ENCODE measurements at regions not wholly inside any gene's neighbourhood (a gene's known extent, or its start where the extent isn't known, plus 50 kb on each side); places are given as distances from the start of the nearest gene placed in this dataset.

- Histone ChIP-seq H3K4me1 (no peaks in the 10 kb centered on the region), H3K36me3 (no peaks in the 10 kb centered on the region), H3K27me3 (no peaks in the 10 kb centered on the region), H3K9me3 (no peaks in the 10 kb centered on the region), H3K27ac (no peak overlapping the region), H3K4me3 (no peak overlapping the region)
- no peak for TF ChIP-seq POLR2A (IDR thresholded peaks at IDR 0.05)
- no peak for DNase-seq
- intact Hi-C loops (cut with DNase I) = no loop called here
- no peak for ATAC-seq
- WGBS (ENCODE audit: insufficient coverage, low coverage, low lambda C conversion rate, missing lambda C conversion rate) = 53% methylated on average over 2 of the region's 2 CpGs
Measured at GRCh38 chr2:185658750-185659149, 79.9 kb upstream of the FSIP2 start.

GRCh38 chr2:185663811-185664210 is 74.8 kb upstream of the FSIP2 start:
- intact Hi-C loops (cut with DNase I) = no loop called here
- Histone ChIP-seq H3K27ac (no peak overlapping the region), H3K4me1 (no peaks in the 10 kb centered on the region), H3K36me3 (no peaks in the 10 kb centered on the region), H3K4me3 (no peak overlapping the region), H3K27me3 (no peaks in the 10 kb centered on the region), H3K9me3 (no peaks in the 10 kb centered on the region)
- no peak for ATAC-seq
- TF ChIP-seq, protein P1, sequence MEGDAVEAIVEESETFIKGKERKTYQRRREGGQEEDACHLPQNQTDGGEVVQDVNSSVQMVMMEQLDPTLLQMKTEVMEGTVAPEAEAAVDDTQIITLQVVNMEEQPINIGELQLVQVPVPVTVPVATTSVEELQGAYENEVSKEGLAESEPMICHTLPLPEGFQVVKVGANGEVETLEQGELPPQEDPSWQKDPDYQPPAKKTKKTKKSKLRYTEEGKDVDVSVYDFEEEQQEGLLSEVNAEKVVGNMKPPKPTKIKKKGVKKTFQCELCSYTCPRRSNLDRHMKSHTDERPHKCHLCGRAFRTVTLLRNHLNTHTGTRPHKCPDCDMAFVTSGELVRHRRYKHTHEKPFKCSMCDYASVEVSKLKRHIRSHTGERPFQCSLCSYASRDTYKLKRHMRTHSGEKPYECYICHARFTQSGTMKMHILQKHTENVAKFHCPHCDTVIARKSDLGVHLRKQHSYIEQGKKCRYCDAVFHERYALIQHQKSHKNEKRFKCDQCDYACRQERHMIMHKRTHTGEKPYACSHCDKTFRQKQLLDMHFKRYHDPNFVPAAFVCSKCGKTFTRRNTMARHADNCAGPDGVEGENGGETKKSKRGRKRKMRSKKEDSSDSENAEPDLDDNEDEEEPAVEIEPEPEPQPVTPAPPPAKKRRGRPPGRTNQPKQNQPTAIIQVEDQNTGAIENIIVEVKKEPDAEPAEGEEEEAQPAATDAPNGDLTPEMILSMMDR (IDR thresholded peaks at IDR 0.05) = no peak
- TF ChIP-seq POLR2A (IDR thresholded peaks at IDR 0.05) = no peak
- WGBS (ENCODE audit: insufficient coverage, low coverage, low lambda C conversion rate, missing lambda C conversion rate) = 100% methylated on average over 1 of the region's 1 CpG
- DNase-seq = no peak

DNA sequence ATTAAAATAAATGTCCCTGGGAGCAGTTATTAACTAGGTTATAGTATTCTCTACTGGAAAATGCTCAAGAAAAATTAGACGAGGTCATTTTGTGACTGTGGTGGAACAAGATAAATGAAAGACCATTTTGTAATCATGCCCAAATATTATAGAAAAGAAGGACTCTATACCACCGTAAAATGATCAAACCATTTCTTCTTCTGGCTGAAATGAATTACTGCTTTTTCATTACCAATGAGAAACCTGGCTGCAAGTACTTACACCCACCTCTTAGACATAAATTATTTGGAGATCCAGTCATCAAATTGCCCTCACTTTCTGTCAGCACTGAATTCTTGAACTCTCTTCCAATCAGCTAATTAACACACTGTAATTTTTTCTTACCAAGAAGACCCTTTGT is 74.2 kb upstream of the FSIP2 start:
- H3K9me3 ChIP-seq = no peaks in the 10 kb centered on the region
- 44% methylated on average over 2 of the region's 2 CpGs for WGBS (ENCODE audit: insufficient coverage, low coverage, low lambda C conversion rate, missing lambda C conversion rate)
- H3K27ac ChIP-seq = no peak overlapping the region

GRCh38 chr2:185665251-185665814 is 73.3 kb upstream of the FSIP2 start:
- H3K27ac ChIP-seq = no peak overlapping the region
- H3K36me3 ChIP-seq = no peaks in the 10 kb centered on the region
- no peaks in the 10 kb centered on the region for H3K27me3 ChIP-seq
- no peak for DNase-seq
- WGBS (ENCODE audit: insufficient coverage, low coverage, low lambda C conversion rate, missing lambda C conversion rate) = 60% methylated on average over 2 of the region's 2 CpGs
- no peak overlapping the region for H3K4me3 ChIP-seq
- TF ChIP-seq POLR2A (IDR thresholded peaks at IDR 0.05) = no peak
- TF ChIP-seq, protein P1 (IDR thresholded peaks at IDR 0.05) = no peak
- no peak for ATAC-seq
- intact Hi-C loops (cut with DNase I) = no loop called here
- peaks cover 0 to 1% (median 0%) of the 10 kb centered on the region in 4 donors for H3K9me3 ChIP-seq
- no peaks in the 10 kb centered on the region for H3K4me1 ChIP-seq

More for the DNA sequence above, 74.2 kb upstream of the FSIP2 start:
- ATAC-seq = no peak
- DNase-seq = no peak
- Histone ChIP-seq H3K36me3 (no peaks in the 10 kb centered on the region), H3K4me3 (no peak overlapping the region), H3K4me1 (no peaks in the 10 kb centered on the region), H3K27me3 (no peaks in the 10 kb centered on the region)
- intact Hi-C loops (cut with DNase I) = no loop called here
- TF ChIP-seq POLR2A (IDR thresholded peaks at IDR 0.05) = no peak
- TF ChIP-seq, protein P1 (IDR thresholded peaks at IDR 0.05) = no peak

DNA sequence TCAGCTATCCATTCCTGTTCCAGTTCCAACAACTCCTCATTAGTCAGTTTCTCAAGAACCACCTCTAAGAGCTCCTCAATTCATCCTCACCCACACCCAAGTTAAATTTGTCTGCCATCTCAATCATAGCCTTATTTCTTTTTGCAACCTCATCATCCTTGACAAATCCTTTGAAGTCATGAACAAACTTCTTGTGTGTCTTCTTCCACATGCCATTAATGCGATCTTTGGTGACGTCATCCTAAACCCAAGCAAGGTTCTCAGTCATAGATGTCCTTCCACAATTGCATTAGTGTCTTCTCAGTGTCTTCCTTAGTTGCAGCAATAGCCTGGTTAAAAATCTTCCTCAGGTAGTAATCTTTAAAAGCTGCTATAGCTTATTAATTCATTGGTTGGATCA is 71.2 kb upstream of the FSIP2 start:
- Histone ChIP-seq H3K4me3 (no peak overlapping the region), H3K4me1 (no peaks in the 10 kb centered on the region), H3K36me3 (no peaks in the 10 kb centered on the region), H3K27ac (no peak overlapping the region), H3K9me3 (peaks cover 0 to 3% (median 0%) of the 10 kb centered on the region in 4 donors), H3K27me3 (no peaks in the 10 kb centered on the region)
- ATAC-seq (no peak), DNase-seq (no peak)
- WGBS (ENCODE audit: insufficient coverage, low coverage, low lambda C conversion rate, missing lambda C conversion rate) = 83% methylated on average over 2 of the region's 2 CpGs
- no peak for TF ChIP-seq POLR2A (IDR thresholded peaks at IDR 0.05)
- TF ChIP-seq, protein P1 (IDR thresholded peaks at IDR 0.05) = no peak
- intact Hi-C loops (cut with DNase I) = no loop called here
